ENCODE measurements at regions not wholly inside any gene's neighbourhood (a gene's known extent, or its start where the extent isn't known, plus 50 kb on each side); places are given as distances from the start of the nearest gene placed in this dataset.

DNA sequence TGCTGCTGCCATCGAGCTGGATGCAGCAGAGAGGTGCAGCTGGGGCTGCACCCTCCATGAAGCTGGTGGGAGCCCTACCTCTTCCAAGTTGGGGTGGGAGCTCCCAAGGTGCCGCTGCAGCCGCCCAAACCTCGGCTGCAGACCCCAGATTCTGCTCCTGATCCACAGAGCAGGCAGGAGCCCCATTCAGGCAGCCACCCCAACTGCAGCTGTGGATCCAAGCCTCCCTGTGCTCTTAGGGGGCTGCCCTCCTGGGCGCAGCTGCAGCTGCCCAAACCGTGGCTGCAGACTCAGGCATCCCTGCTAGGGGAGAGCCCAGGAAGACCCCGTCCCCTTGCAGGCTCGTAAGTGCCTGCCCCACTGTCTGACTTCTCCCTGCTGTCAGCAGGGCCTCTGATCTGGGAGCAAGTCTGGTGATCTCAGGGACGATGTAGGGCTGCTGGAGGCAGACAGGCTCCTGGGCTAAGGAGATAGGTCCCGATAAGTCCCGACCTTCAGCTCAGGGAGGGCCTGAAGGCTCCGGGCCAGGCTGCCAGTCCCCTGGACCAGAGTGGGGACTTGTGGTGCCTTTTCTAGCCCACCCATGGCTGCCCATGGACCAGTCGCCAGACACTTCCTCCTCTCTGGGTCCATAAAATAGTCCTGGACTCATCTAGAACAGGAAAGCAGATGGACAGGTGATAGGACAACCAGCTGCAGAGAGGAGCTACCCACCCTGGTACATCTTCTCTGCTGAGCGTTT is 767.1 kb upstream of the CDH7 start:
- Histone ChIP-seq H3K36me3 (ENCODE audit: control insufficient read depth in 2 of 2, extremely low read depth in 1 of 2, insufficient read depth in 2 of 2, low read length in 2 of 2) (no peaks in the 10 kb centered on the region), H3K9me1 (ENCODE audit: control insufficient read depth, extremely low read depth, insufficient read depth, low read length) (no peaks in the 10 kb centered on the region), H4K20me1 (ENCODE audit: control insufficient read depth, extremely low read depth, insufficient read depth, low read length) (no peaks in the 10 kb centered on the region), H3K27ac (ENCODE audit: control insufficient read depth, insufficient read depth, low read length) (no peak overlapping the region), H3K4me1 (ENCODE audit: control insufficient read depth, extremely low read depth, insufficient read depth, low read length) (no peaks in the 10 kb centered on the region), H3K4me2 (ENCODE audit: control insufficient read depth, extremely low read depth, insufficient read depth, low read depth, low read length) (no peak overlapping the region), H3K9me3 (ENCODE audit: control insufficient read depth, low read depth, low read length) (no peaks in the 10 kb centered on the region), H3K4me3 (ENCODE audit: control insufficient read depth in 2 of 3, extremely low read depth in 1 of 3, insufficient read depth in 2 of 3, low read depth in 1 of 3, low read length in 3 of 3) (no peak overlapping the region), H2AFZ (ENCODE audit: control insufficient read depth, low read length) (no peak overlapping the region), H3K79me2 (ENCODE audit: control insufficient read depth, insufficient read depth, low read length) (no peaks in the 10 kb centered on the region), H3K27me3 (ENCODE audit: control insufficient read depth, extremely low read depth, insufficient read depth, low read length) (no peaks in the 10 kb centered on the region), H3K9ac (ENCODE audit: control insufficient read depth, extremely low read depth, insufficient read depth, low read length) (no peak overlapping the region)
- dilution Hi-C loops (cut with MboI; ENCODE audit: extremely low pct_ligation_motif_present, low sequenced_read_pairs), result no loop called here
- no peak for FAIRE-seq
- TF ChIP-seq, protein P1, sequence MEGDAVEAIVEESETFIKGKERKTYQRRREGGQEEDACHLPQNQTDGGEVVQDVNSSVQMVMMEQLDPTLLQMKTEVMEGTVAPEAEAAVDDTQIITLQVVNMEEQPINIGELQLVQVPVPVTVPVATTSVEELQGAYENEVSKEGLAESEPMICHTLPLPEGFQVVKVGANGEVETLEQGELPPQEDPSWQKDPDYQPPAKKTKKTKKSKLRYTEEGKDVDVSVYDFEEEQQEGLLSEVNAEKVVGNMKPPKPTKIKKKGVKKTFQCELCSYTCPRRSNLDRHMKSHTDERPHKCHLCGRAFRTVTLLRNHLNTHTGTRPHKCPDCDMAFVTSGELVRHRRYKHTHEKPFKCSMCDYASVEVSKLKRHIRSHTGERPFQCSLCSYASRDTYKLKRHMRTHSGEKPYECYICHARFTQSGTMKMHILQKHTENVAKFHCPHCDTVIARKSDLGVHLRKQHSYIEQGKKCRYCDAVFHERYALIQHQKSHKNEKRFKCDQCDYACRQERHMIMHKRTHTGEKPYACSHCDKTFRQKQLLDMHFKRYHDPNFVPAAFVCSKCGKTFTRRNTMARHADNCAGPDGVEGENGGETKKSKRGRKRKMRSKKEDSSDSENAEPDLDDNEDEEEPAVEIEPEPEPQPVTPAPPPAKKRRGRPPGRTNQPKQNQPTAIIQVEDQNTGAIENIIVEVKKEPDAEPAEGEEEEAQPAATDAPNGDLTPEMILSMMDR (optimal IDR thresholded peaks at IDR 0.05 in 1 of 3, IDR thresholded peaks at IDR 0.05 in 1 of 3, conservative IDR thresholded peaks at IDR 0.05 in 1 of 3; ENCODE audit: extremely low read depth in 1 of 3, insufficient read depth in 2 of 3, low read length in 3 of 3), result no peak
- DNase-seq (ENCODE audit: low read depth, low spot score), result no peak

DNA sequence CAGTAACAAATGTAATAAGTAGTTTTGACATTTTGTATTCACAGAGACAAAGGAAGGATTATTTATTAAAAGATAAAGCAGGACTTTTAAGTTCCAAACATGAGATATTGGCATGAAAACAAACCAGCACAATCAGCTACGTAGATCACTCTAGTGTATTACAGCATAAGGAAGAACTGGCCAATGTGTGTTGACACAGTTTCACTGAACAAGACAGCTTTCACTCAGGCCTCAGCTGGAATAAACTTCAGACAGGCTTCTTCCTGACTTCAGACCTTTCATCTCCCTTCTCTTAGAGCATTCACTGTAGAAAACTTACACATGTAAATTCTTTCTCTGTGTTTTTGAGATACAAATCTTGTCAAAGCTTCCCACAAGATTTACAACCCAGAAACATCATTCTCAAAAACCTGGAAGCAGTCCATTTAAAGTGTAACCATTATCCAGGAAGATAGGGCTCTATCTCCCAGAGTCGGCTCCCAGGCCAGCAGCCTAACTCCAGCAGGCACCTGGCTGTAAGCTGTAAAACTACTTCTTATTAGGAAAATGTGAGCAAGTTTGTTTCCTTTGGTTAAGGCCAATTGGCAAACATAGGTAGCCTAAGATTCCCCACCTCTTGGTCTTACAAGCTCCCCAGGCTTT is 768.3 kb upstream of the CDH7 start:
- Histone ChIP-seq H3K27me3 (ENCODE audit: control insufficient read depth, extremely low read depth, insufficient read depth, low read length) (no peaks in the 10 kb centered on the region), H3K9me1 (ENCODE audit: control insufficient read depth, extremely low read depth, insufficient read depth, low read length) (no peaks in the 10 kb centered on the region), H3K36me3 (ENCODE audit: control insufficient read depth in 2 of 2, extremely low read depth in 1 of 2, insufficient read depth in 2 of 2, low read length in 2 of 2) (no peaks in the 10 kb centered on the region), H2AFZ (ENCODE audit: control insufficient read depth, low read length) (no peak overlapping the region), H3K9ac (ENCODE audit: control insufficient read depth, extremely low read depth, insufficient read depth, low read length) (no peak overlapping the region), H3K27ac (ENCODE audit: control insufficient read depth, insufficient read depth, low read length) (no peak overlapping the region), H3K79me2 (ENCODE audit: control insufficient read depth, insufficient read depth, low read length) (no peaks in the 10 kb centered on the region), H3K4me2 (ENCODE audit: control insufficient read depth, extremely low read depth, insufficient read depth, low read depth, low read length) (no peak overlapping the region), H3K4me3 (ENCODE audit: control insufficient read depth in 2 of 3, extremely low read depth in 1 of 3, insufficient read depth in 2 of 3, low read depth in 1 of 3, low read length in 3 of 3) (no peak overlapping the region), H3K9me3 (ENCODE audit: control insufficient read depth, low read depth, low read length) (no peaks in the 10 kb centered on the region), H4K20me1 (ENCODE audit: control insufficient read depth, extremely low read depth, insufficient read depth, low read length) (no peaks in the 10 kb centered on the region), H3K4me1 (ENCODE audit: control insufficient read depth, extremely low read depth, insufficient read depth, low read length) (no peaks in the 10 kb centered on the region)
- no peak for FAIRE-seq
- dilution Hi-C loops (cut with MboI; ENCODE audit: extremely low pct_ligation_motif_present, low sequenced_read_pairs), result no loop called here
- DNase-seq (ENCODE audit: low read depth, low spot score), result no peak
- TF ChIP-seq, protein P1 (optimal IDR thresholded peaks at IDR 0.05 in 1 of 3, IDR thresholded peaks at IDR 0.05 in 1 of 3, conservative IDR thresholded peaks at IDR 0.05 in 1 of 3; ENCODE audit: extremely low read depth in 1 of 3, insufficient read depth in 2 of 3, low read length in 3 of 3), result no peak
- TF ChIP-seq EZH2 (IDR thresholded peaks at IDR 0.05; ENCODE audit: low read length), result no peak

All from keratinocyte (primary cell).